CD14-positive monocyte (primary cell): ENCODE measurements at regions not wholly inside any gene's neighbourhood (a gene's known extent, or its start where the extent isn't known, plus 50 kb on each side); places are given as distances from the start of the nearest gene placed in this dataset.

Source experiments
- DNase-seq, 3 donors: peaks; one replicate each; pipeline ENCODE4 v3.0.0-alpha.2; 2011 to 2022
- H2AFZ ChIP-seq: 2 replicates; pipeline ENCODE4 v1.6.0; 2012; ENCODE audit warnings: mild to moderate bottlenecking, low read depth, low read length, inconsistent platforms; ENCODE audit not compliant: insufficient read depth, poor library complexity, severe bottlenecking
- H3K27ac ChIP-seq, 2 donors: 1 replicate in 1 of 2; 2 replicates in 1 of 2; pipeline ENCODE4 v1.5.1; 2012 to 2013; ENCODE audit warnings: low read length in 2 of 2, control low read depth in 1 of 2, inconsistent platforms in 1 of 2, low read depth in 1 of 2, mild to moderate bottlenecking in 1 of 2
- H3K27me3 ChIP-seq, 2 donors: one replicate each; pipeline versions ENCODE4 v1.6.0 to v1.6.1; 2011 to 2013; ENCODE audit warnings: low read length in 2 of 2; ENCODE audit not compliant: control insufficient read depth in 2 of 2, insufficient read depth in 2 of 2
- H3K36me3 ChIP-seq, 2 donors: replicated peaks in 1 of 2; 1 replicate in 1 of 2; 2 replicates in 1 of 2; pipeline versions ENCODE4 v1.5.1 to v1.6.1; 2012 to 2013; ENCODE audit warnings: low read length in 2 of 2, control low read depth in 1 of 2, inconsistent platforms in 1 of 2, mild to moderate bottlenecking in 1 of 2; ENCODE audit not compliant: insufficient read depth in 2 of 2, control insufficient read depth in 1 of 2
- H3K4me1 ChIP-seq, 2 donors: 1 replicate in 1 of 2; 2 replicates in 1 of 2; pipeline versions ENCODE4 v1.5.1 to v1.6.1; 2012 to 2013; ENCODE audit warnings: low read length in 2 of 2, control low read depth in 1 of 2, inconsistent platforms in 1 of 2, mild to moderate bottlenecking in 1 of 2, moderate library complexity in 1 of 2; ENCODE audit not compliant: insufficient read depth in 2 of 2, control insufficient read depth in 1 of 2
- H3K4me2 ChIP-seq: replicated peaks from 2 replicates; pipeline ENCODE3; 2012; ENCODE audit warnings: low read length, moderate library complexity, mild to moderate bottlenecking; ENCODE audit not compliant: poor library complexity, severe bottlenecking; ENCODE audit errors: extremely low read depth
- H3K4me3 ChIP-seq, 3 experiments: fragments of 200-600 bp in 1 of 3; sonication (generic) in 1 of 3; replicated peaks in 1 of 3; 1 replicate in 2 of 3; 2 replicates in 1 of 3; pipeline ENCODE4 v1.5.1; 2011 to 2013; ENCODE audit warnings: low read length in 3 of 3, mild to moderate bottlenecking in 3 of 3, control low read depth in 2 of 3, low read depth in 2 of 3, inconsistent platforms in 1 of 3, moderate library complexity in 1 of 3
- H3K79me2 ChIP-seq: 2 replicates; pipeline ENCODE4 v1.6.0; 2012; ENCODE audit warnings: mild to moderate bottlenecking, control low read depth, inconsistent platforms, low read length, moderate library complexity; ENCODE audit not compliant: insufficient read depth
- H3K9ac ChIP-seq: 2 replicates; pipeline ENCODE4 v1.6.0; 2017; ENCODE audit warnings: low read length, mild to moderate bottlenecking; ENCODE audit not compliant: insufficient read depth, poor library complexity, severe bottlenecking
- H3K9me3 ChIP-seq, 2 donors: replicated peaks in 1 of 2; 1 replicate in 1 of 2; 2 replicates in 1 of 2; pipeline versions ENCODE4 v1.5.1 to v1.6.1; 2012 to 2013; ENCODE audit warnings: low read length in 2 of 2, control low read depth in 1 of 2; ENCODE audit not compliant: control insufficient read depth in 1 of 2, insufficient read depth in 1 of 2
- H4K20me1 ChIP-seq: 2 replicates; pipeline ENCODE4 v1.6.0; 2012; ENCODE audit warnings: mild to moderate bottlenecking, low read length, control low read depth, moderate library complexity; ENCODE audit not compliant: insufficient read depth
- H3K27ac Mint-ChIP-seq, 7 donors: one replicate each; pipeline ENCODE4 v1.8.0; 2020; ENCODE audit warnings: mild to moderate bottlenecking in 7 of 7, mixed read lengths in 7 of 7, moderate library complexity in 6 of 7, inconsistent platforms in 2 of 7
- H3K27me3 Mint-ChIP-seq, 3 donors: one replicate each; pipeline ENCODE4 v1.8.0; 2021 to 2022; ENCODE audit warnings: low read depth in 3 of 3, mild to moderate bottlenecking in 3 of 3, mixed read lengths in 3 of 3, moderate library complexity in 3 of 3, inconsistent platforms in 1 of 3
- H3K36me3 Mint-ChIP-seq, 2 donors: one replicate each; pipeline ENCODE4 v1.8.0; 2020; ENCODE audit warnings: mixed read lengths in 2 of 2, inconsistent platforms in 1 of 2, mild to moderate bottlenecking in 1 of 2
- H3K4me1 Mint-ChIP-seq: one replicate; pipeline ENCODE4 v1.8.0; 2020; ENCODE audit warnings: mild to moderate bottlenecking, mixed read lengths
- H3K4me3 Mint-ChIP-seq, 2 donors: one replicate each; pipeline ENCODE4 v1.8.0; 2020; ENCODE audit warnings: mild to moderate bottlenecking in 2 of 2, mixed read lengths in 2 of 2, moderate library complexity in 1 of 2
- H3K9me3 Mint-ChIP-seq, 7 donors: one replicate each; pipeline ENCODE4 v1.8.0; 2020 to 2022; ENCODE audit warnings: mixed read lengths in 7 of 7, mild to moderate bottlenecking in 6 of 7, moderate library complexity in 6 of 7, inconsistent platforms in 2 of 7
- CTCF ChIP-seq: fragments of 200-600 bp; IDR thresholded peaks from one replicate; pipeline ENCODE4 v1.8.0; 2022; ENCODE audit warnings: antibody characterized with exemption, mild to moderate bottlenecking
- WGBS: methylation state at CpG from one replicate; pipeline ENCODE4 v1.1.5; 2013; ENCODE audit warnings: missing lambda C conversion rate; ENCODE audit not compliant: insufficient coverage; 5-methylcytosine and 5-hydroxymethylcytosine counted together
- intact Hi-C, 2 donors: fragments of 100-400 bp; cut with micrococcal nuclease; formaldehyde crosslinking; loops; one replicate each; pipeline versions ENCODE4 v1.15.0 to v1.15.1; 2023

GRCh38 chr10:78964274-78964951, 104.4 kb upstream of the ZMIZ1 start:
- Histone ChIP-seq H3K79me2 (no peaks in the 10 kb centered on the region), H3K4me1 (peaks cover 9% of the 10 kb centered on the region in 2 donors), H3K36me3 (no peaks in the 10 kb centered on the region), H4K20me1 (no peaks in the 10 kb centered on the region), H2AFZ (no peak overlapping the region), H3K27me3 (peaks cover 0 to 6% of the 10 kb centered on the region in 2 donors), H3K9me3 (no peaks in the 10 kb centered on the region), H3K4me3 (no peak overlapping the region), H3K9ac (no peak overlapping the region), H3K27ac (no peak overlapping the region), H3K4me2 (no peak overlapping the region)
- WGBS, result no CpG with 5 or more reads among the region's 5 CpGs
- H3K27ac Mint-ChIP-seq, result no peak overlapping the region
- H3K9me3 Mint-ChIP-seq, result peaks cover 0 to 2% (median 0%) of the 10 kb centered on the region in 7 donors
- TF ChIP-seq CTCF, result no peak
- no peaks in the 10 kb centered on the region for H3K36me3 Mint-ChIP-seq
- peaks cover 12% of the 10 kb centered on the region for H3K4me1 Mint-ChIP-seq
- H3K4me3 Mint-ChIP-seq, result no peak overlapping the region
- intact Hi-C loops, result no loop called here
- H3K27me3 Mint-ChIP-seq, result peaks cover 10 to 36% (median 12%) of the 10 kb centered on the region in 3 donors
- DNase-seq, result no peak

GRCh38 chr10:78964952-78965633, 103.7 kb upstream of the ZMIZ1 start:
- Histone ChIP-seq H3K36me3 (no peaks in the 10 kb centered on the region), H3K27me3 (peaks cover 0 to 6% of the 10 kb centered on the region in 2 donors), H3K9me3 (no peaks in the 10 kb centered on the region), H4K20me1 (no peaks in the 10 kb centered on the region), H3K9ac (no peak overlapping the region), H3K79me2 (no peaks in the 10 kb centered on the region), H3K27ac (no peak overlapping the region), H3K4me1 (peaks cover 9% of the 10 kb centered on the region in 2 donors), H3K4me3 (no peak overlapping the region), H3K4me2 (no peak overlapping the region), H2AFZ (no peak overlapping the region)
- Mint-ChIP-seq H3K27ac (no peak overlapping the region), H3K4me1 (peaks cover 12% of the 10 kb centered on the region), H3K27me3 (peaks cover 7 to 33% (median 10%) of the 10 kb centered on the region in 3 donors), H3K36me3 (no peaks in the 10 kb centered on the region), H3K9me3 (peaks cover 0 to 2% (median 0%) of the 10 kb centered on the region in 7 donors), H3K4me3 (no peak overlapping the region)
- DNase-seq, result peak in 1 of 3 donors; percentile 48
- no peak for TF ChIP-seq CTCF
- 31% methylated on average over 12 of the region's 17 CpGs for WGBS
- intact Hi-C loops, result no loop called here
